IgD-negative memory B cell (primary cell): ENCODE measurements at regions not wholly inside any gene's neighbourhood (a gene's known extent, or its start where the extent isn't known, plus 50 kb on each side); places are given as distances from the start of the nearest gene placed in this dataset.
"Not testable (repeated sequence)": the region's sequence is repeated elsewhere in the genome, so short reads cannot be mapped to it uniquely, and the experiment has no call there.

ENCODE experiments used
- H3K27ac Mint-ChIP-seq, 3 donors: one replicate each; pipeline ENCODE4 v1.8.0; 2020 to 2022; ENCODE audit warnings: mild to moderate bottlenecking in 3 of 3, mixed read lengths in 3 of 3, moderate library complexity in 1 of 3
- H3K27me3 Mint-ChIP-seq: one replicate; pipeline ENCODE4 v1.8.0; 2021; ENCODE audit warnings: mixed read lengths
- H3K36me3 Mint-ChIP-seq: one replicate; pipeline ENCODE4 v1.8.0; 2020; ENCODE audit warnings: mild to moderate bottlenecking, mixed read lengths
- H3K4me1 Mint-ChIP-seq, 3 donors: one replicate each; pipeline ENCODE4 v1.8.0; 2020 to 2022; ENCODE audit warnings: mixed read lengths in 3 of 3, mild to moderate bottlenecking in 1 of 3
- H3K4me3 Mint-ChIP-seq, 4 donors: one replicate each; pipeline ENCODE4 v1.8.0; 2020 to 2022; ENCODE audit warnings: mild to moderate bottlenecking in 4 of 4, mixed read lengths in 4 of 4, moderate library complexity in 3 of 4
- H3K9me3 Mint-ChIP-seq, 3 donors: one replicate each; pipeline ENCODE4 v1.8.0; 2020 to 2021; ENCODE audit warnings: mixed read lengths in 3 of 3, mild to moderate bottlenecking in 1 of 3

DNA sequence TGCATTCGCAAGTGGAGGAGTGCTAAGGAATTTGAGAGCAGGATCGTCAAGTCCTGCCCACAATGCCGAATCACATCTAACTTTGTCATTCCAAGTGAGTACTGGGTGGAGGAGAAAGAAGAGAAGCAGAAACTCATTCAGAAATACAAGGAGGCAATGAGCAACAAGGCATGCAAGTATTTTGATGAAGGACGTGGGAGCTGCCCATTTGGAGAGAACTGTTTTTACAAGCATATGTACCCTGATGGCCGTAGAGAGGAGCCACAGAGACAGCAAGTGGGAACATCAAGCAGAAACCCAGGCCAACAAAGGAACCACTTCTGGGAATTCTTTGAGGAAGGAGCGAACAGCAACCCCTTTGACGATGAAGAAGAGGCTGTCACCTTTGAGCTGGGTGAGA, 100.2 kb upstream of the MED14 start:
- Mint-ChIP-seq H3K27ac (no peak overlapping the region), H3K4me3 (no peak overlapping the region), H3K36me3 (no peaks in the 10 kb centered on the region)

DNA sequence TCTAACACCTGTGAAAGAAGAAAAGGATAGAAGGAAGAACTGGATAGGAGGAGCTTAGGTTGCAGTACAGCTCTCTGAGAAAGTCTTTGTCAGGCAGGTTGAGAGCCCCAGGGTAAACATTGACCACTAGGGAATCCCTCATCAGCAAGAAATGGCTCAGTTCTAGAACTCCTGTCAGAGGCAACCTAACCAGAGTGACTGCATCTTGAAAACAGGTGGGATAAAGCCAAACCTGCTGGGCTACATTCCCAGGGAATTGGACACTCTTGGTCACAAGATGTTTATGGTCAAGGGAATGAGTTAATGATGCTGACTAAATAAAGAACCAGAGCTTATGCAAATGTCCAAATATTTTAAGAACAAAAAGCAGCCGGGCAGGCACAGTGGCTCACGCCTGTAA, 108.3 kb upstream of the MED14 start:
- Mint-ChIP-seq H3K4me3 (no peak overlapping the region), H3K27me3 (peaks cover 19% of the 10 kb centered on the region), H3K27ac (no peak overlapping the region), H3K4me1 (no peaks in the 10 kb centered on the region), H3K9me3 (peaks cover 10 to 29% (median 10%) of the 10 kb centered on the region in 3 donors), H3K36me3 (no peaks in the 10 kb centered on the region)

More for the DNA sequence above, 100.2 kb upstream of the MED14 start:
- H3K4me1 Mint-ChIP-seq = no peaks in the 10 kb centered on the region
- peaks cover 3 to 14% (median 6%) of the 10 kb centered on the region in 3 donors for H3K9me3 Mint-ChIP-seq
- peaks cover 15% of the 10 kb centered on the region for H3K27me3 Mint-ChIP-seq

DNA sequence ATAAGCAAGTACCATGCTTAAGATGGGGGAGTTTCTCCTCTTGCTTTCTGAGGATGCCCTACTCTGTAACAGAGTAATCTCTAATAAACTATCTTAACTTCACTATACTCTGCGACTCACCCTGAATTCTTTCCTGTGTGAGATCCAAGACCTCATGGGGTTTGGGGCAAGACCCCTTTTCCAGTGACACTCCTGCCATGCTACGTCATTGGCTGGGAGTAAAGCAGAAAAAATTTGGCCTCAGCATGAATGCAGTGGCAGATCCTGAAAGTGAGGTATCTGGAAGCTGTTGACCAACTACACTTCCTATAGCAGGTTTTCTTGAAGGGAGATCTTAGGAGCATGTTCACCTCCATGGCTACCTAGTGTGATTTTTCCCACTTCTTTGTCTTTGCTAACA, 109.1 kb upstream of the MED14 start:
- H3K27ac Mint-ChIP-seq = no peak overlapping the region
- H3K9me3 Mint-ChIP-seq = peaks cover 10 to 27% (median 13%) of the 10 kb centered on the region in 3 donors
- no peaks in the 10 kb centered on the region for H3K4me1 Mint-ChIP-seq
- H3K27me3 Mint-ChIP-seq = peaks cover 19% of the 10 kb centered on the region
- no peak overlapping the region for H3K4me3 Mint-ChIP-seq
- H3K36me3 Mint-ChIP-seq = no peaks in the 10 kb centered on the region

DNA sequence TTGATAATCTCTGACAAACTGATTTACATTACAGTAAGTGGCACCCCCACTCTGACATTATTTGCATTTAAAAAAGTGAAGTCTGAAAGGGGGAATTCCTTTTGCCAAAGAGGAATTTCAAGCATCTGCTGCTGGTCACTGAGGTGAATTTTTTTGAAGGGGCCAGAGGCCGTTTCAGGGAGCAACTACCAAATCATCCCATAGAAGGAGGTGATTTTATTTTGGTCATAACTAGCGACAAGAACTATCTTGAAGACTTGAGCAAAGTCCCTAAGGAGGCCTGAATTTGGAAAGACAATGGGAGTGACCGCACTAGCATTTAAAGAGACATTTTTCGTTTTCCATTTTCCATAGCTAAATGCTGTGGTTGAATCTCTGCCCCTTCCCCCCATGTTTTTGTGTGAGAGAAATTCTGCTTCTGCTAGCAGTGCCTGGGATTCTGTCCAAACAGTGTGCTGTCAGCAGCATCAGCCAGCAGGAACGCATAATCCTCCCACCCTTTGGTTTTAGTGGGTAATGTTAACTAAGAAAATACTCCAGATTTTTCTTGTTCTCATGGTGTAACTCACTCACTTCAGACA, 110.1 kb upstream of the MED14 start:
- no peaks in the 10 kb centered on the region for H3K4me1 Mint-ChIP-seq
- H3K36me3 Mint-ChIP-seq = no peaks in the 10 kb centered on the region
- H3K27me3 Mint-ChIP-seq = peaks cover 22% of the 10 kb centered on the region
- peaks cover 9 to 28% (median 10%) of the 10 kb centered on the region in 3 donors for H3K9me3 Mint-ChIP-seq
- no peak overlapping the region for H3K27ac Mint-ChIP-seq
- H3K4me3 Mint-ChIP-seq = no peak overlapping the region

DNA sequence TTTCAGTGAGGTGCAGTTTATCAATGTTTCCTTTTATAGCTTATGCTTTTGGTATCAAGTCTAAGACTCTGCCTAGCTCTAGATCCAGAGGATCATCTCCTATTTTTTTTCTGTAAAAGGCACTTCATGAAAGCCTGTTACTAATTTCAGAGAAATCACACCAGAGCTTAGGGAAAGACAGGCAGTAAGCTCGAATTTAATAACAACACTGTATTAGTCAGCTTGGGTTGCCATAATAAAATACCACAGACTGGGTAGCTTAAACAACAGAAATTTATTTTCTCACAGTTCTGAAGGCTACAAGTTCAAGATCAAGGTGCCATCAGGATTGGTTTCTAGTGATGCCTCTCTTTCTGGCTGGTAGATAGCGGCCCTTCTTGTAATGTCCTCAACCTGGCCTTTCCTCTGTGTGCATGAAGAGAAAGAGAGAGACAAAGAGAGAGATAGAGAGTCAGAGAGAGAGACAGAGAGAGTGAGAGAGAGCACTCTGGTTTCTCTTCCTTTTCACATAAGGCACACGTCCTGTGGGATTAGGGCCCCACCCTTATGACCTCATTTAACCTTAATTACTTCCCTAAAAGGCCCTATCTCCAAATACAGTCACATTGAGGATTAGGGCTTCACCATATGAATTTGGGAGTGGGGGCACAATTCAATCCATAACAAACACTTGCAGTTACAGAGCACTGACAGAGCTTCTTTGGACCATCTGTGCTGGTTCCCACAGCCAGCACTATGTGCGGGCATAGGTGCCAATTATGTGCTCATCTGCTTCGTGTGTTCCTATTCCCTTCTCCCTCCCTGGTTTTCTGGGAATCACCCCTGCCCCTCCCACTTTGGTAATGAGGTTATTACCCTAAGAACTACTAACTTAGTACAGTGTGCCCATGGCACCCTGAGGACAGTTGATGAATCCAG, 114.8 kb upstream of the MED14 start:
- H3K9me3 Mint-ChIP-seq = peaks cover 3 to 9% (median 4%) of the 10 kb centered on the region in 3 donors
- H3K36me3 Mint-ChIP-seq = no peaks in the 10 kb centered on the region
- H3K27ac Mint-ChIP-seq = no peak overlapping the region
- no peak overlapping the region for H3K4me3 Mint-ChIP-seq
- peaks cover 0 to 2% (median 0%) of the 10 kb centered on the region in 3 donors for H3K4me1 Mint-ChIP-seq
- H3K27me3 Mint-ChIP-seq = peaks cover 16% of the 10 kb centered on the region

DNA sequence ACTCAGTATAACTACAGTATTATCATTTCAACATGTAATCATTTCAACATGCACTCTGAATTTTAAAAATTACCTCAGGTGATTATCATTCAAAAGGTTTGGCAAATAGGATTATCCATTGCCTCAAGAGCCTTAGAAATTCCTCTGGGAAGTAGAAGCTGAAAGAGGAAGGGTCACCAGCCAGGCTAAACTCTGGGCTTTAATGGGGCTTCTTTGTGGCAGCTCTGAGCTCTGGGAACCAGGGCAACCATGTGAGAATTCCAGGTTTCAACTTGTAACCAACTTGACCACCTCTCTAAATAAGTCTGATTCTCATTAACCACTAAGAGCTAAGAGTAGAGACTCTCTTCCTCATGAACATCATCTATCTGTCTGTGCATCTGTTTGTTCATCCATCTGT, 117.2 kb upstream of the MED14 start:
- Mint-ChIP-seq H3K27ac (no peak overlapping the region), H3K4me1 (peaks cover 0 to 2% (median 0%) of the 10 kb centered on the region in 3 donors), H3K36me3 (no peaks in the 10 kb centered on the region), H3K27me3 (peaks cover 10% of the 10 kb centered on the region), H3K4me3 (no peak overlapping the region), H3K9me3 (peaks cover 4 to 9% (median 5%) of the 10 kb centered on the region in 3 donors)

DNA sequence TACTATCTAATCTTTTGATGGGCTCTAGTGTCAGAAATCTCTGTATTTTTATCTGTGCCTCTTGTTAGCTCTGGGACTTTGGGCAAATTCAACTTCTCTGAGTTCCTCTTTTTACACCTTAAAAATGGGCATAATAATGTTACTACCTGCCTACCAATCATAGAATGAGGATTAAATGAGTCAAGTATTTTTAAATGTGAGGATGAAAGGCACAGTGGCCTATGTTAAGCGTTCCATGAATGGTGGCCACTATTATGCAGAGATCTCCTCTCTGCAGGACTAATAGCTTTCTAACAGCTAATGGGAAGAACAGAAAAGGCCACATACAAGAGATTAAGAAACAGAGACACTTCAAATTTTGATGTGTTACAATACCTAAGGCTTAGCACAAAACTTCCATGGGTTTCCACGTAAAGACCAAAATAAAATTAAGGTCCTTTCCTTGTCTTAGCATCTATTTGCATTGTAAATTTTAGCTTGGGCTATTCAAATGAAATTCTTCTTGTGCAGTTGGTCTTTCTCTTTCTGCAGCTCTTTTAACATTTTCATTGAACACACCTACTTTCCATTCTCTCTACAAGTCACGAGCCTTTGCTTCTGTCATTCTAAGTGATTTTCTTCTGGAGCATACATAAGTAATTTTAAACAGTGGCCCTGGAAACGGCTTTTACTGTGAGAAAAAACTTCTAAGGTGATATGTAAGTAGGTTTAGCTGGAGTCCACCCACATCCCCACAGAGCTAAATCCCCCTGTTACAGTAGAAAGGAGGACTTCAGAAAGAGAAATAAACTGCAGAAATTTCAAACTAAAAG, 117.9 kb upstream of the MED14 start:
- Mint-ChIP-seq H3K36me3 (no peaks in the 10 kb centered on the region), H3K9me3 (peaks cover 4 to 9% (median 5%) of the 10 kb centered on the region in 3 donors), H3K27me3 (peaks cover 8% of the 10 kb centered on the region), H3K27ac (no peak overlapping the region), H3K4me1 (peaks cover 0 to 2% (median 0%) of the 10 kb centered on the region in 3 donors), H3K4me3 (no peak overlapping the region)

DNA sequence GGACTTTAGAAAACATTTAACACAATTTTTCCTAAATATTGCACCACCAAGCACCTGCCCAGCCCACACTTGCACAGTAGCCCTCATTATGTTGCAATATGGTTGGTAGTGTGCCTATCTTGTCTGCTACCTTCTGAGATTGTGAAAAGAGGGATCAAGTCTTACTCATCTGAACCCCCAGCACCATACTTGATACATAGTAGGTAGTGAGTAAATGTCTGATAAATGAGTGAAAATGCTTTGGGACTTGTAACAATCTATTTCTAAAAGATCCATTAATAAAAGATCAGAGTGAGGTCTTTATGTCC, 118.4 kb upstream of the MED14 start:
- Mint-ChIP-seq H3K27ac (no peak overlapping the region), H3K4me1 (peaks cover 0 to 2% (median 0%) of the 10 kb centered on the region in 3 donors), H3K36me3 (no peaks in the 10 kb centered on the region)

DNA sequence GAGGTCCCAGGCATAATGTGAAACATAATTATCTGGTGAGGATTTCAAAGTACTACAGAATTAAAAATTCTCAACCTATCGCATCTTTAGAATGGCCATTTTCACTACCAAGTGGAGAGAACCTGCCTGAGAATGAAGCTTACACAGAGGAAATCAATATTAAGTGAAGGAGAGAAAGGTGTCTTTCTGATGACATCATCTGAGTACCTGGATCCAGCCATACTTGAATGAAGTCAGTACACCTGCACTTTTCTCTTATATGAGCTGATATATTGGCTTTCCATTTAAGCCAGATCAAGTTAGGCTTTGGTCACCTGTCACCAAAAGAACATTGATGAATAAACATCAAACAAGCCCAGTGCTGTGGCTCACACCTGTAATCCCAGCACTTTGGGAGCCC, 118.9 kb upstream of the MED14 start:
- Mint-ChIP-seq H3K36me3 (no peaks in the 10 kb centered on the region), H3K27ac (no peak overlapping the region), H3K4me1 (peaks cover 0 to 2% (median 0%) of the 10 kb centered on the region in 3 donors), H3K27me3 (peaks cover 7% of the 10 kb centered on the region), H3K4me3 (no peak overlapping the region), H3K9me3 (peaks cover 4 to 9% (median 4%) of the 10 kb centered on the region in 3 donors)

More for the DNA sequence above, 118.4 kb upstream of the MED14 start:
- Mint-ChIP-seq H3K4me3 (no peak overlapping the region), H3K27me3 (peaks cover 8% of the 10 kb centered on the region), H3K9me3 (peaks cover 4 to 9% (median 5%) of the 10 kb centered on the region in 3 donors)

DNA sequence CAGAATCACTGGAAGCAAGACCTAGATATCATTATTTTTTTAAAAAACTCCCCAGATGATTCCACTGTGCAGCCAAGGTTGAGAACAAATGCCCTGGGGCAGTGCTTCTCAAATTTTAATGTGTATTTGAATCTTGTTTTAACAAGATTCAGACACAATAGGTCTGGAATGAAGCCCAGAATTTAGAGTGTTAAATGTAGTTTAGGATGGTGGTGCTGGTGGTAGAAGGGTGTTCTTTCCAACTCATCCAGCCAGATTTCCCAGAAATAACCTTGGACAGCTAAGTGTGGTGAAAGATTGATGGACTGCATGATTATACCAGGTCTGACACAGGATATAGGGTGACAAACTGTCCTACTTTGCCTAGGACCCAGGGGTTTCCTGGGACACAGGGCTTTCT, 120.1 kb upstream of the MED14 start:
- peaks cover 2% of the 10 kb centered on the region for H3K27me3 Mint-ChIP-seq

DNA sequence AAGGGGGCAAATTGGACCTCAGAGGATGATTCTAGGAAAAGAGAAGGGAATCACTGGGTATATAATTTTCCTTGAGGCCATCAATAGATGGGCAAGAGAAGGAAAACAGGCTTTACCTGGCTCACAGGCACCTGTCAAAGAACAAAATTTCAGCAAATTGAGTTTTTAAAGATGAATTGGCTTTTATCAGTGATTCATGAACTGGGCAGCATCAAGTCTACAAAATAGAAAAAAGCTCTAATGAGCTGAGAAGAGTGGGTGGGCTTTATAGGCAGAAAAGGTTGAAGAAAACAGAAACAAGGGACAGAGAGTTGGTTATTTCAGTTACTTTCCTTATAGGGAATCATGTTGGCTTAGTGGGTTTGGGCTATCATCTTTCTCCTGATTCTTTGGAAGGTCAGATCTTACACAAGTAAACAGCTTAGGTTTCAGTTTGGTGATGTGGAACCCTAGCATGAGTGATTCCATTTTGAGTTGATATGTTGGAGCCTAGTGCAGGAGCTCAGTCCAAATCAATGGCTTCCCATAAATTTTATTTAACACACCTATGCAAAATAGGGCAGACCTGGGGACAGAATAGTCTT, 120.7 kb upstream of the MED14 start:
- H3K4me1 Mint-ChIP-seq = peaks cover 0 to 2% (median 0%) of the 10 kb centered on the region in 3 donors
- peaks cover 1% of the 10 kb centered on the region for H3K36me3 Mint-ChIP-seq
- peaks cover 5% of the 10 kb centered on the region for H3K27me3 Mint-ChIP-seq
- peaks cover 0 to 6% (median 4%) of the 10 kb centered on the region in 3 donors for H3K9me3 Mint-ChIP-seq
- H3K4me3 Mint-ChIP-seq = no peak overlapping the region
- H3K27ac Mint-ChIP-seq = no peak overlapping the region

More for the DNA sequence above, 120.1 kb upstream of the MED14 start:
- H3K27ac Mint-ChIP-seq = no peak overlapping the region
- H3K36me3 Mint-ChIP-seq = no peaks in the 10 kb centered on the region
- H3K9me3 Mint-ChIP-seq = peaks cover 0 to 6% (median 4%) of the 10 kb centered on the region in 3 donors
- no peak overlapping the region for H3K4me3 Mint-ChIP-seq
- peaks cover 0 to 2% (median 0%) of the 10 kb centered on the region in 3 donors for H3K4me1 Mint-ChIP-seq

DNA sequence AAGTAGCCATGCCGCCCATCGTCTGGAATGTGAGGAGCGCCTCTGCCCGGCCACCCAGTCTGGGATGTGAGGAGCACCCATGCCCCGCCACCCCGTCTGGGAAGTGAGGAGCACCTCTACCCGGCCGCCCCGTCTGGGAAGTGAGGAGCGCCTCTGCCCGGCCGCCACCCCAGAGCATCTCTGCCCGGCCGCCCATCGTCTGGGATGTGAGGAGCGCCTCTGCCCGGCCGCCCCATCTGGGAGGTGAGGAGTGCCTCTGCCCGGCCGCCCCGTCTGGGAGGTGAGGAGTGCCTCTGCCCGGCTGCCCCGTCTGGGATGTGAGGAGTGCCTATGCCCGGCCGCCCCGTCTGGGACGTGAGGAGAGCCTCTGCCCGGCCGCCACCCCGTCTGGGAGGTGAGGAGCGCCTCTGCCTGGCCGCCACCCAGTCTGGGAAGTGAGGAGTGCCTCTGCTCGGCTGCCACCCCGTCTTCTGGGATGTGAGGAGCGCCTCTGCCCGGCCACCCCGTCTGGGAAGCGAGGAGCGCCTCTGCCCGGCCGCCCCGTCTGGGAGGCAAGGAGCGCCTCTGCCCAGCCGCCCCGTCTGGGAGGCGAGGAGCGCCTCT, 126.7 kb upstream of the MED14 start:
- not testable (repeated sequence) for H3K27me3 Mint-ChIP-seq, H3K4me1 Mint-ChIP-seq, H3K36me3 Mint-ChIP-seq, H3K27ac Mint-ChIP-seq, H3K4me3 Mint-ChIP-seq
- peaks cover 0 to 13% (median 4%) of the 10 kb centered on the region in 3 donors for H3K9me3 Mint-ChIP-seq

DNA sequence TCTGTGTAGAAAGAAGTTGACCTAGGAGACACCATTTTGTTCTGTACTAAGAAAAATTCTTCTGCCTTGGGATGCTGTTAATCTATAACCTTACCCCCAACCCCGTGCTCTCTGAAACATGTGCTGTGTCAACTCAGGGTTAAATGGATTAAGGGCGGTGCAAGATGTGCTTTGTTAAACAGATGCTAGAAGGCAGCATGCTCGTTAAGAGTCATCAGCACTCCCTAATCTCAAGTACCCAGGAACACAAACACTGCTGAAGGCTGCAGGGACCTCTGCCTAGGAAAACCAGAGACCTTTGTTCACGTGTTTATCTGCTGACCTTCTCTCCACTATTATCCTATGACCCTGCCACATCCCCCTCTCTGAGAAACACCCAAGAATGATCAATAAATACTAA, 127.9 kb upstream of the MED14 start:
- not testable (repeated sequence) for H3K4me1 Mint-ChIP-seq, H3K4me3 Mint-ChIP-seq, H3K27me3 Mint-ChIP-seq, H3K36me3 Mint-ChIP-seq, H3K27ac Mint-ChIP-seq
- peaks cover 0 to 13% (median 4%) of the 10 kb centered on the region in 3 donors for H3K9me3 Mint-ChIP-seq

DNA sequence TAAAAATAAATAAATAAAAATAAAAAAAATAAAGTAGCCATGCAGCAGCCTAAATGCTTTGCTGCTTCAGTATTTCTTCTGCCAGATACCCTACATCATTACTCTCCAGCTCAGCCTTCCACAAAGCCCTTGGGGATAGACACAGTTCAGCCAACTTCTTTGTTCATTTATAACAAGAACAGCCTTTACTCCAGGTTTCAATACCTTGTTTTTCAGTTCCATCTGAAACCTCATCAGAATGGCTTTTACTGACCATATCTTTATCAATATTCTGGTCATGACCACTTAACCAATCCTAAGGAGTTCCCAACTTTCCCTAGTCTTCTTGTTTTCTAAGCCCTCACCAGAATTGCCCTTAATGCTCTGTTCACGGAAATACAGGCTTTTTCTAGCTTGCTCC, 128.3 kb upstream of the MED14 start:
- Mint-ChIP-seq H3K4me1 (no peaks in the 10 kb centered on the region), H3K4me3 (peak overlapping the region in 1 of 4 donors; percentile 23), H3K36me3 (peaks cover 3% of the 10 kb centered on the region), H3K9me3 (peaks cover 0 to 14% (median 4%) of the 10 kb centered on the region in 3 donors), H3K27ac (no peak overlapping the region), H3K27me3 (peaks cover 5% of the 10 kb centered on the region)
